Right forelimb (tissue), 1 donor: ENCODE measurements at regions not wholly inside any gene's neighbourhood (a gene's known extent, or its start where the extent isn't known, plus 50 kb on each side); places are given as distances from the start of the nearest gene placed in this dataset.
A peak's percentile ranks its signal among the peaks of the same experiment; 100 is the strongest.
"Not testable (repeated sequence)": the region's sequence is repeated elsewhere in the genome, so short reads cannot be mapped to it uniquely, and the experiment has no call there.

Experiments
- DNase-seq: peaks from one replicate; pipeline ENCODE4 v3.0.0-alpha.2; 2018

DNA sequence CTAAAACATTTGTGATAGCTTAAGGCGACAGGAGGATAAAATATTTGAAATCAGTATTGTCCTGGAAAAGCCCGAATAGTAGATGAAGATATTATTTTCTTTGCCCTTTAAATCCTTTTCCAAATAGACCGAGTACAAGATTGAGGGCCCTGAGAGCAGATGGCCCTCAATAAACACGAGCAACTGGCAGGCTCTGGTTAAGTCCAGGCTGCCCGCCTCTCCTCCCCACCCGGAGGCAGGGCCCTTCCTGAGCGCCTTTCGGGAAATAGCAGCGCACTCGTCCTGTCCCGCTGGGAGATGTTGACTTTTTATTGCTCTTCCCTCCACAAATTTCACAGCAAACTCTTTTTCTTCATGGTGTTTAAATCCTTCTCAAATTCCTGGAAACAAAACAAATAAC lies 50.8 kb upstream of the MAX start:
- DNase-seq = no peak

DNA sequence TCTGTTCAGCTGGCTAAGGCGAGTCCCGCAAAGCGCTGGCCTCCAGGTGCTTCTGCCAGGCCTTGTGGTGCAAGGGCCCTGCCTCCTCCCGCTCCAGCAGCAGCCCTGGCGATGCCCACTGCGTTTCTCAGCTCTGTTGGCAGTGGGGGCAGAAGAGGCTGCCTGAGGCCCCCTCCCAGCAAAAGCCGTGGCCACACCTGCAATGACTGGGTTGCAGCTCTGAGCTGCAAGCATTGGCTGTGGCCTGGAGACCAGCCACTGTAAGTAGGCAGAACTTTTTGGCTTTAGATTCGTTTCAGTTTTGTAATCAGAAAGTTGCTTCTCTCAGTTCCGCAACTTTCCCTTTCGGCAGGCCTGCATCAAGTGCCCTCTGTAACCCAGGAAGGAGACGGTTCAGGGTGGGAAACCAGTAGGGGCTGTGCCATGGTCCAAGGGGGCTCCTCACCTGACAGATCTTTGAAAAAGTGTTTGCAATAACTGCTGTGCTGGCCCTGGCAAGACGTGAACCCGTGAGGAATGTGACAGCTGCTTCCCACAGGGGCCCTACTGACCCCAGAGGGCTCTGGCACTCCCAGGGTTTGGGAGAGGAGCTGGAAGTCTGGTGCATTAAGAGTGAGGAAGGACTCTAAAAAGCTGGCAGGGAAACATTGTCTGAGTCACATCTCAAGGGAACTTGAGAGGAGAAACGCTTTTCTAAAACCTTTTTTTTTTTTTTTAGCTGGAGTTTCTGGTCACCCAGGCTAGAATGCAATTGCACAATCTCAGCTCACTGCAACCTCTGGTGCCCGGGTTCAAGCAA lies 54.5 kb upstream of the MAX start:
- no peak for DNase-seq

DNA sequence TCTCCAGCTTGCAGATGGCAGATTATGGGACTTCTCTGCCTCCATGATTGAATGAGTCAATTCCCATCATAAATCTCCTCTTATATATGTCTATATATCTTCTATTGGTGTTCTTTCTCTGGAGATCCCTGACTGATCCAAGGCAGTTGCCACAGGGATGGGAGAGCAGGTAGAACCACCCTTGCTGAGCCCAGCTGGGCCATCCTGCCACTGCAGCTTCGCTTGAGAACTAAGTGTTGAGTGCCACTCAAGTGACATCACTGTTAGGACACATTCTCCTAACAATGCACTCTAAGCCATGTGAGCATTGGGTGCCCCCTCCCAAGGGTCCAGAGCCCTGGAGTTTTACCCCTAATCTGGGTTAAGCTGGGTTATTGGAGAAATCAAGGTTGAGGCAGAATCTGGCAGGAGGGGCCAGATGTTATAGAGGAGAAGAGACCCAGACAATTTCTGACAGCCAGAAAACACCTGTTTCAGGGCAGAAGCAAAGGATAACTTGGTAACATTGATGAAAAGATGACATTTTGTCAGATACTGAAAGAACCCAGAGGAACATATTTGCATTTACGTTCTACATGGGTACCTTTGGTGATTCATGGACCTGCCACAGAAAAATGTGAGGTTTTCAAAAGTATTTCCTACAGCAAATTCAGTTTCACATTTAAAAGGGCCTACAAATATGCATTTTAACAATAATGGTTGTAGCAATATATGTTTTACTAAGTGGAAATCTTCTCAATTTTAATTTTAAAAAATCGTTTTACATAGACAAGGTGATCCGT lies 57.2 kb upstream of the MAX start:
- no peak for DNase-seq

DNA sequence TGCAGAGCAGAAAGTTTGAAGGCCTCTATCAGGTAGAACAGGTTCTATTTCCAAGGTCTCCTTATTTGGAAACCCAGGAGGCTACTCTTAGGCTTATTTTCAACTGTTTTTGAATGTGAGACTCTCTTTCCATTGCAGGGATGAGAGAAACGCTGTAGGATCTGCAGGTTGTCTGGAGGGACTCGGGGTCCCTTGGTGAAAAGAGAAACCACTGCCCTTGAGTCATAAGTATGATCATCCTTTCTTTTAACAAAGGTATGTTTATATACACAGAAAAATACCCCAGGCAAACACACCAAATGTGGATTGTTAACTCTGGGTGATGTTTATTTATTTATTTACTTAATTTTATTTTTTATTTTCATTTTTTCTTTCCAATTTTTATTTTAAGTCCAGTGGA lies 57.8 kb upstream of the MAX start:
- no peak for DNase-seq

DNA sequence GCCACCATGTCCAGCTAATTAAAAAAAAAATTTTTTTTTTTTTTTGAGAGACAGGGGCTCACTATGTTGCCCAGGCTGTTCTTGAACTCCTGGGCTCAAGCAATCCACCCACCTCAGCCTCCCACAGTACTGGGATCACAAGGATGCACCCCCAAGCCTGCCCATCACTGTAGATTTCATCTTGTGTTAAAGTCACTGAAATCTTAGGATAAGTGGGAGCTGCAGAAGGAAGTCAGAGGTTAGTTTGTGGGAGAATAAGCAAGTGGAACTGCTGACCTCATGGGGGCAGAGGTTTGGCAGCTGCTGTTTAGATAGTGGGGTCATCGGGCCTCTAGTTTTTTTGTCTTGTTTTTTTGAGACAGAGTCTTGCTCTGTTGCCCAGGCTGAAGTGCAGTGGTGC lies 59.7 kb upstream of the MAX start:
- DNase-seq = no peak

DNA sequence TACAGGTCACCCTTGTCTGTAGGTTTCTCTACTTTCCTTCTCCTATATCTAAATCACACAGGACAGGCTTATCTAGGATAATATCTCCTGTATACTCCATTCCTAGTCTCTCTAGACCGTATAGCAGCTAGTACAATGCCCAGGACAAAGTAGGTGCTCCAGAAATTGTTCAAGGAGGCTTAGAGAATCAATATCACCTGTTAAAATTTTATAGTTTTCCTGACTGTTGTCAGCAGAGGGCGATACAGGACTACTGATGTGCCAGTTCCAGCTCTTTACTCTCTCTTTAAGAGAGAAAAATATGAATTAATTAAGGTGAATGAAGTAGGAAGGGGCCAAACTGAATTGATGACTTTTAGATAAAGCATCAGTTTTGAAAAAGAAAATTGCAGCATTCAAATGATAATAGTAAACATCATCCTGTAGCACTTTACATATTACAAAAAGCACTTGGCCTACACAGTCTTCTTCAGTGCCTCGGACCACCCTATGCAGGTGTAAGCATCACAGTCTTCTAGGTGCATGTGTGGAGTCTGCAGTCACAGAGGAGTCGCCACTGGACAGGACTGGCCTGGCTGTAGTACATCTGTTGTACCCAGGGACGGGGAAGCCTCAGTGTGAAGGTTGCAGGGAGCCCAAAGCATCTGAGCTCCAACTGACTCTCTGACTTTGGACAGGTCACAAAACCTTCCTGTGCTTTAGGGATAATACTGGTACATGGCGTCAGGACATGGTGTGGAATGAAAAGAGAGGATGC lies 61.9 kb upstream of the MAX start:
- DNase-seq = no peak

DNA sequence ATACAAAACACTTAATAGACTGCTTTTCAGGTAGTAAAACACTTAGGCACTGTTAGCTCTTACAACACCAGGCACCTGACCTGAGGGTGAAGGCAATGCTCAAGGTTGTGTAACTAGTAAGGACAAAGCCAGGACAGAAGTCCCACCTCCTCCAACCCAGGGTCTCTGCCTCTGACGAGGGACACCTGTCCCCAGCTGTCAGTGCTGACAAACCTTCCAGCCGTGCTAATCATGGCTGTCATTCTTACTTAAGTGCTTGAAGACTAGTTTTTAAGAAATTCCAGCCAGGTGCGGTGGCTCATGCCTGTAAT lies 62.5 kb upstream of the MAX start:
- no peak for DNase-seq

DNA sequence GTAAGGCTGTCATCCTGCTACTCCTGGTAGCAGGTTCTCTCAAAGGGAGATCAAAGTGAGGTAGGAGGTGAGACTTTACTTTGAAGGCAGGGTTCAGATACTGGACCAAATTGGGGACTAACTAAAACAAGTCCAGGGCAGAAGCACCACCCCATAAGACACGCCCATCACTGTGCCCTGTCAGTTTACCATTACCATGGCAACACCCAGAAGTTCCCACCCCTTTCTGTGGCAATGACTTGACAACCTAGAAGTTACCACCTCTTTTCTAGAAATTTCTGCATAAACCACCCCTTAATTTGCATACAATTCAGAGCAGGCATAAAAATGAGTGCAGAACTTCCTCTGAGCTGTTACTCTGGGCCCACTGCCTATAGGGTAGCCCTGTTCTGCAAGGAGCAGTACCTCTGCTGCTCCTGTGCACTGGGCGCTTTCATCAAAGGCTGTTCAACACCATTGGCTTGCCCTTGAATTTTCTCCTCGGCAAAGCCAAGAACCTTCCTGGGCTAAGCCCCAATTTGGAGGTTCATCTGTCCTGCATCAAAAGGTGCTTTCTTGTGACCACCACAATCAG lies 64.8 kb upstream of the MAX start:
- no peak for DNase-seq

DNA sequence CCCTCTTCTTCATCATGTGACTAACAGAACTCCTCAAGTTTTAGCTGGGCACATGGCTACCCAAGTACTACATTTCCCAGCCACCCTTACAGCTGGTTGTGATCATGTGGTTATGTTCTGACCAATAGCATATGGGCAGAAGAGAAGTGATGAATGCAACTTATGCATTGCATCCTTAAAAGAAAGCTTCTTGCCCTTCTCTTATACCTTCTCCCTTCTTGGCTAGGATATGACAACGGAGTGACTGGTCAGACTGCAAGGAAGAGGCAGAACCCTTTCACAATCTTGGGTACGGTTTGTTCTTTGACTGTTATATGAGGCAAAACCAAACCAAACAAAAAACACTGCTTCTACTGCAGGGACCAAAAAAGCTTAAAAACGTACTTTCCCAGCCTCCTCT lies 66.5 kb upstream of the MAX start:
- no peak for DNase-seq

DNA sequence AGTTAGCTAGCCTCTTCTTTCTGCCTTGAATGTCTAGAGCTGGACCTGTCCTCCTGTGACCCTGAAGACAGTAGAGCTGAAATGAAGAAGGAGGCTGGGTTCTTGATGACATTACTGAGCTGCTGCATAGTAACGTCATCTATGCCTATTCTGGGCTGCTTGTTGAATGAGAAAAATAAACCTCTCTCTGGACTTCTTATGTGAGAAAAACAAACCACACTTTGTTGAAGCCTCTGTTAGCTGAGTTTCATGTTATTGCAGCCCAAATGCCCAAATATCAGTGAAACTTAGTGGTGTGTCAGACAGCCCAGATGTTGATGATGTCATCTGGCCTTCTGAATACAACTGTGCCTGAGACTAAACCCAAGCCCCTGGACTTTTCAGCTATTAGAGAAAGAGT lies 67.0 kb upstream of the MAX start:
- DNase-seq = no peak

DNA sequence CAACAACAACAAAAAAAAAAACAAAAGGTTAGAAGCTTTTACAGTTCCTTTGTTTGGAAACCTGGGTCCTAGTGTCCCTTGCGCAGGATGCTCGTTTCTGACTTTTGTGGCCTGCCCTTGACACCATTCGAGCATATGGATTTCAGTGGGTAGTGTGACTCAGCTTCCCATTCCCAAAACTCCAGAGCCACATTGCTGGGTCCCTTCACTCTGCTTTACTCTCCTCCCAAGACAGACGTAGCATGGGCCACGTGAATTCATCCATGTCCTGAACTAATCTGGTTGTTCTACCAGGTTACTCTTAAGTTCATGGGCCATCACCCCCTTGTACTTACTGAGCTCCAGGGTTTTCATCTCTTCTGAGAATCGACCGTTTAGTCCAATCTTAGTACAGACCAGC lies 68.0 kb upstream of the MAX start:
- DNase-seq = no peak

DNA sequence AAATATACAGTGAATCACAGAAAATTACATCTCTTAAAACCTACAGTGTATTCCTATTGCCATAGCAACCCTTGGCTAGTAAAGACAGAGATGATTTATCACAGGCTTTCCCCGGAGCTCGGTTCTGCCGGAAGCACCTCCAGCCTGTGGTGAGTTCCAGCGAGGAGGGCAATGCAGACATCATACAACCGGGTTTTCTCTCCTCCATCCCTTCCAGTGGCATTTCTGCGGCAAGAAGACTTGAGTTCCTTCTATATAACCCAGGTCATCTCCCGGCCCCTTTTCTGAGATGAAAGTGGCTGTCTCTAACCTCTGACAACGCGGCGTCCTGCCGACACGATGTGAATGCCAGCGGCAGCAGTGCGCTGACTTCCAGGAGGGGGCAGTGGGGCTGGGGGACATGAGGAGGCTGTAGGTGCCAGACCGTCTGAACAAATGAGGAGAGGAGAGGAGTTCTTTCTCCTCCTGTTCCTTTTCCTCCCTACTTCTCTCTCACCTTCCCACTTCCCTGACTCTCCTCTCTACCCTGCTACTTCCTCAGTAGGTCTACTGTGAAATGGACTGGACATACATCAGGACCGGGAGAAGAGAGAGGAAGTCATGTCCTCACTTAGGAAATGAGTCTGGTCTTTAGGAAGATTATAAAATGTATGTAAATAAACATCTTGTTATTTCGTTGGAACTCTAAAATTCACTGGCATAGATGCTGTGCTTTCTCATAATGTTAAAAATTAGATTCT lies 68.6 kb upstream of the MAX start:
- peak; percentile 58 for DNase-seq

DNA sequence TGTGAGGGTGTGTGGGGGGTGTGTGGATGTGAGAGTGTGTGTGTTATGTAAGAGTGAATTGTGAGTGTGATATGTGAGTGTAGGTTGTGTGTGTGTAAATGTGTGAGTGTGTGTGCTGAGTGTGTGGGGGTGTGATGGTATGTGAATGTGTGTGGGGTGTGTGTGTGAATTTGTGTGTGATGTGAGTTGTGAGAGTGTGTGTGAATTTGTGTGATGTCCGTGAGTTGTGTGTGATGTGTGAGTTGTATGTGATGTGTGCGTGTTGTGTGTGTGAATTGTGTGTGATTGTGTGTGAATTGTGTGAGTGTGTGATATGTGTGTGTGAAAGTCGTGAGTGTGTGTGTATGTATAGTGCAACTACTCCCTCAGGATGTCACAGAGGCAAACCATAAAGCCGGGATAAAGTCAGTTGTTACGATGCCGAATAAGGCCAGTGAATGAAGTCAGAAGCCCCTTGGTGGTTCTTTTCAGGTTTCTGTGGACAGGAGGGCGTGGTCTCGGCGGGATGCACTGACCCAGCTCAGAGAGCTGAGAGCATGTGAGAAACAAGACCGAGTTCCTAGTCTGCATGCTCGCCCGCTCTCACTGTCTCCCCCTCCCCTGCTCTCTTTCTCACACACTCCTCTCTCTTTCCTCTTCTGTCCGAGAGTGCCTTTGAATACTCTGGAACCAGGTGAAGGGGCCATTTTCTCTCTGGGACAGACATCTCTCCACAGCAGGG lies 71.8 kb upstream of the MAX start:
- DNase-seq = no peak

DNA sequence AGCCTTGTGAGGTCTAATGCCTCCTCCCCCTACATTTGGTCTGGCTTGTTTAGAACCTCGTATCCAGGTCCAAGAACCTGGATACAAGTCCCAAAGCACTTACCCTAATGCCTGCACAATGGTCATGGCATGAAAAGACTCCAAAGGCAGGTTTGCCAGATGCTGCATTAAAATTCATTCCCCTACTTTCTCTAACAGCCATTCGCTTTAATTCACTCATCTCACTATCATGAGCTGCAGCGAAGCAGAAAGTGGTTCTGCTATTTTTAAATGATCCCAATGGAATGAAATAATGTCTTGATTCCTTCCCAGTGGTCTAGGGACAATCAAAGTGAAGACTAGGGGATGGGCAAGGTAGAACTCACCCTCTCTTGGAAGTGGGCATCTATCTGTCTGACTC lies 72.5 kb upstream of the MAX start:
- DNase-seq = no peak

DNA sequence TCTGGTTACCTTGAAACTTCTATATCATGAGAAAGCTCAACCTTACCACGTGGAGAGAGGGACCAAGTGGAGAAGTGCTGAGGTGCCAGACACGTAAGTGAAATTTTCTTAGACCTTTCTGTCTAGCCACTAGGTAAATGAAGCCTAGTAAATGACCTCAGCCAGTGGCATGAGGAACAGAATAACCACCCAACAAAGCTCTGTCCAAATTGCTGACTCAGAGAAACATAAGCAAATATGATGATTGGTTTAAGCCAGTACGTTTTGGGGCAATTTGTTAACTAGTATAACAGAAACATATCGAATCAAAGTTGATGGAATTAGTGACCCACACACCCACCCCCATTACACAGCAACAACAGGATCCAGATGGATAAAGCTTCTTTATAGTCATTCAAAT lies 75.2 kb upstream of the MAX start:
- no peak for DNase-seq

DNA sequence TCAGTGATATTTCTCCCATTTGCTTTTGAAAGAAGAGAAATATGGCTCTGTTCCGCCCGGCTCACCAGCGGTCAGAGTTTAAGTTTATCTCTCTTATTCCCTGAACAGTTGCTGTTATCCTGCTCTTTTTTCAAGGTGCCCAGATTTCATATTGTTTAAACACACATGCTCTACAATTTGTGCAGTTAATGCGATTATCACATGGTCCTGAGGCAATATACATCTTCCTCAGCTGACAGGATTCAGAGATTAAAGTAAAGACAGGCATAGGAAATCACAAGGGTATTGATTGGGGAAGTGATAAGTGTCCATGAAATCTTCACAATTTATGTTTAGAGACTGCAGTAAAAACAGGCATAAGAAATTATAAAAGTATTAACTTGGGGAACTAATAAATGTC lies 76.9 kb upstream of the MAX start:
- DNase-seq = not testable (repeated sequence)

DNA sequence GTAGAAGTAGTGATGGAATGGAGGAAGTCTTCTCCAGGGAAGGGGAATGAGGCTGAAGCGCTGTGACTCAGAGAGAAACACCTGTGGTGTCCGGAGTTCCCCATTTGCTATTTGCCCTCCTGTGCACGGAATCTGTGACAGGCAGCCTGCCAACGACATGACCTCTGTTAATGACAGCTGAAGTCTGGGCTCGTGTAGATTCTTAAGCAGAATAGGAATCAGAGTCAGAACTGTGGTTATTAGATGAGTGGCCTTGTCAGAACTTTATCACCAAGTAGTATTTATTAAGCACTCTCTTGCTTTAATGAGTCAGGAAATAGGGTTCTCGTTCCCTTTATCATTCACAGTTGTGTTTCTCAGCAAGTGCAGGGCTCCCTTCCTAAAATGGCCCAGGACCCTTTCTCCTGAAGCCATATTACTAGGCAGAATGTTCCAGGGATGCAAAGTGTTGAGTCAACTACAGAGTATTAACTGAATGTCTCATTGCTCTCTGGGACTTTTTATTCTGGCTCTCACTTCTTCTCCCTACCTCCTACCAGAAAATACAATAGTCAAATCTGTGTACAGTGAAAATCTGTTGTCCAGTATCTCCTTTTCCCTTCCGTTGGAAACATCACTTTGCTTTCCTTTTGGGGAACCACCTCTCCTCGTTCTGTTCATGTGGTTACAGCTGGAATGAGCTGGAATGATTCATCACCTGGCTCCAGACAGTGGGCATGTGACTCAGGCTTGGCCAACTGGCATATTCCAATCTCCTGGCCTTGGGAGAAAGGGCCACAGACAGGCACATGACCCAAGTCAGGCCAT lies 77.8 kb upstream of the MAX start:
- DNase-seq = no peak

DNA sequence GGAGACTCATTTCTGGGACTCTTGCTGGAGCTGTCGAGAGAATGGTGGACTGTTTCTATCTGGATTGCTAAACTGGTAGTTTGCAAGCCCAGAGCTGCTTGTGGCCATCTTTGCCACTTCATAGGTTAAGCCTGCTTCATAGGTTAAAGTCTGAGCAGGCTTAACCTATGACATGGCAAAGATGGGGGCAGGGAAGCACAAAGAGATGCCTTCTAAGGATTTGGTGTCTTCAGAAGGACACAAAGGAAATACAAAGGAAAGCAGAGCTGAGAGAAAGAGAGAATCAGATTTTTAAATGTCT lies 78.4 kb upstream of the MAX start:
- no peak for DNase-seq

DNA sequence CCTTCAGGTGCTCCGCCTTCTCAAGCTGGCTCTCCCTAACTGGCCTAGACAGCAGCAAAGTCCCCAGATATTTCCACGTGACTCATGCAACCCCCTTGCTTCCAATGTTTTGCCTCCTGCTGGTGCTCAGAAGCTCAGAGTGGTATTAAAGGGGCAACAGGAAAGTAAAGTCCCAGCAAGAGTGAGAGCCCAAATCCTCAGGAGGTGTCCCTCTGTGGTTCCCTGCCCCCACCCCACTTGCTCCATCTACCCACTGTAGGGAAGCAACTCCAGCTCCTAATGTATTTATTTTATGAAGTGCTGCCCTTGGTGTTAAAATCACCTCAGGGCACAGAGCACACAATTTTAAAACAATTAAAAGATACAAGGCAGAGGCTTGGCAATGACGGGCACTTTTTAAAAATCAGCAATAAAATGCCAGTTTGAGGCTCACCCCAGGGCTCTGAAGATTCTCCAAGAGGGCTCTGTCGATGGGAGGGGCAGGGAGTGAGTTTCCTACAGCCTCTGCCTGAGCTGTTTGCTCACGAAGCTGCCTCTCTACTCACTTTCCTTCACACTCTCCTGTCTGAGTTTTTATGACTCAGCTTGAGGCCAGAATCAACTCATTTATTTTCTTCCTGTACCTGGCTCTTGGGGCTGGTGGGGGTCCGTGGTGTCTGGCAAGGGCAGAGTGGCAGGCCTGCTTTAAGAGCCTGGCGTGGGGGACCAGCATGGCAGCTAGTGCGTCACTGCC lies 81.9 kb upstream of the MAX start:
- no peak for DNase-seq

DNA sequence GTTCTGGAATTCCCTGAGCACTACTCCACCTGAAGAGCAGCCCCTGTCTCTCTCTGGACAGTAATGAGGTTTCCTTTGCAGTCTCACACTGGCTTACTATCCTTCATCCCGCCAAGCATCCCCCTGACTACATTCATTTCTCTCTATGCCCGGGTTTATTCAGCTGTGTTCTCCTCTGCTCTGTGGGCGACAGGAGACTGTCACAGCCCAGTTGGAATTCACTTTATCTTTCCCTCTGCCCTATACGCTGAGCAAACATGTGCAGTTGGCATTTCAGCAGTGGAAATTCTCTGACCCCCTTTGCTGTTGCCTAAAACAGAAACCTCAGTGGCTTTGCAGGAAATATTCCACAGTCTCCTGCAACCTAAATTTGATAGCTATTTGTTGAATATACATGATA lies 83.5 kb upstream of the MAX start:
- DNase-seq = no peak

DNA sequence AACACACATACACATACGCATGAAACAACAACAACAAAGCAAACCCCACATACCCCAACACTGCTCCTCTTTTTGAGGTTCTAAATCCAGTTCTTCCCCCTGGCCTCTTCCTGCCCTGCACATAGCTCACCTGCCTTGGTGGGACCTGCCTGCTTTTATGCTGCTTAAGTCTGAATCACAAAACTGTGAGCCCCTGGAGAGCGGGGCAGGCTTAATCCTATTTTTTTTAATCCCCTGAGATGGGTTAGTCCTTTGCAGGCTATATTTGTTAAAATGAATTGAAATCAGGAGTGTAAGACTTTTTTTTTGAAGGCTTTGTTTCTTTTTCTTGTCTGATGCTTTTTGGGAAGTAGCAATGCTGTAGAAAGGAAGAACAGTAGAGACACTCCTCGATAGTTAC lies 84.6 kb upstream of the MAX start:
- no peak for DNase-seq
